Smooth muscle cell (in vitro differentiated cells): ENCODE measurements at regions not wholly inside any gene's neighbourhood (a gene's known extent, or its start where the extent isn't known, plus 50 kb on each side); places are given as distances from the start of the nearest gene placed in this dataset.

Experiments
- DNase-seq: peaks from one replicate; lab custom pipeline; 2025; ENCODE audit not compliant: unreplicated experiment; lab: John Stamatoyannopoulos, UW
- H2AFZ ChIP-seq: fragments of 200-600 bp; sonication (generic); 2 replicates; pipeline ENCODE4 v1.6.0; 2016; ENCODE audit warnings: antibody characterized with exemption, low read depth, mild to moderate bottlenecking
- H3F3A ChIP-seq: fragments of 200-600 bp; sonication (generic); 2 replicates; pipeline ENCODE4 v1.6.0; 2017; ENCODE audit warnings: antibody characterized with exemption, low read depth
- H3K27ac ChIP-seq: fragments of 200-600 bp; sonication (generic); 2 replicates; pipeline ENCODE4 v1.5.1; 2016; ENCODE audit warnings: low read depth, mild to moderate bottlenecking
- H3K27me3 ChIP-seq: fragments of 200-600 bp; sonication (generic); 2 replicates; pipeline ENCODE4 v1.6.1; 2016; ENCODE audit warnings: low read depth, mild to moderate bottlenecking
- H3K36me3 ChIP-seq: fragments of 200-600 bp; sonication (generic); 2 replicates; pipeline ENCODE4 v1.5.1; 2016; ENCODE audit warnings: low read depth
- H3K4me1 ChIP-seq: fragments of 200-600 bp; sonication (generic); 2 replicates; pipeline ENCODE4 v1.5.1; 2016; ENCODE audit warnings: low read depth
- H3K4me2 ChIP-seq: fragments of 200-600 bp; sonication (generic); 2 replicates; pipeline ENCODE4 v1.6.0; 2016; ENCODE audit warnings: mild to moderate bottlenecking
- H3K4me3 ChIP-seq: fragments of 200-600 bp; sonication (generic); 2 replicates; pipeline ENCODE4 v1.5.1; 2016; ENCODE audit warnings: mild to moderate bottlenecking
- H3K79me2 ChIP-seq: fragments of 200-600 bp; sonication (generic); 2 replicates; pipeline ENCODE4 v1.6.0; 2016; ENCODE audit warnings: low read depth, mild to moderate bottlenecking
- H3K9ac ChIP-seq: fragments of 200-600 bp; sonication (generic); 2 replicates; pipeline ENCODE4 v1.6.0; 2016; ENCODE audit warnings: low read depth
- H3K9me3 ChIP-seq: fragments of 200-600 bp; sonication (generic); replicated peaks from 2 replicates; pipeline ENCODE4 v1.5.1; 2016; ENCODE audit warnings: low read depth
- H4K20me1 ChIP-seq: fragments of 200-600 bp; sonication (generic); 2 replicates; pipeline ENCODE4 v1.6.0; 2016; ENCODE audit warnings: low read depth
- CTCF ChIP-seq: fragments of 200-600 bp; sonication (generic); IDR thresholded peaks from 2 replicates; pipeline ENCODE4 v1.5.1; 2017; ENCODE audit warnings: borderline replicate concordance, mild to moderate bottlenecking, antibody characterized with exemption; ENCODE audit not compliant: insufficient read depth, poor library complexity, severe bottlenecking
- WGBS: methylation state at CpG from one replicate; pipeline ENCODE4 v1.1.7; 2016; ENCODE audit warnings: low lambda C conversion rate; 5-methylcytosine and 5-hydroxymethylcytosine counted together

- no peak overlapping the region for H3K27ac ChIP-seq
- 78% methylated on average over 1 of the region's 1 CpG for WGBS
- no peak for TF ChIP-seq CTCF
- no peaks in the 10 kb centered on the region for H3K79me2 ChIP-seq
- H3K9ac ChIP-seq, result no peak overlapping the region
- no peaks in the 10 kb centered on the region for H3K9me3 ChIP-seq
- no peak overlapping the region for H2AFZ ChIP-seq
- no peak overlapping the region for H3K4me2 ChIP-seq
- no peak for DNase-seq
- H3K4me3 ChIP-seq, result no peak overlapping the region
- H4K20me1 ChIP-seq, result no peaks in the 10 kb centered on the region
- no peaks in the 10 kb centered on the region for H3K27me3 ChIP-seq
- H3K36me3 ChIP-seq, result no peaks in the 10 kb centered on the region
- H3K4me1 ChIP-seq, result no peaks in the 10 kb centered on the region
- no peaks in the 10 kb centered on the region for H3F3A ChIP-seq
Observed at GRCh38 chr15:87653646-87654045, 602.9 kb downstream of the NTRK3 start.

- Histone ChIP-seq H4K20me1 (no peaks in the 10 kb centered on the region), H3K27me3 (no peaks in the 10 kb centered on the region), H3K4me3 (no peak overlapping the region), H3K9ac (no peak overlapping the region), H3K4me2 (no peak overlapping the region), H3K4me1 (no peaks in the 10 kb centered on the region), H2AFZ (no peak overlapping the region), H3K79me2 (no peaks in the 10 kb centered on the region), H3F3A (no peaks in the 10 kb centered on the region), H3K9me3 (no peaks in the 10 kb centered on the region), H3K36me3 (no peaks in the 10 kb centered on the region), H3K27ac (no peak overlapping the region)
- no peak for TF ChIP-seq CTCF
- WGBS, result 96% methylated on average over 4 of the region's 4 CpGs
- DNase-seq, result no peak
Observed at GRCh38 chr15:87649175-87649574, 607.4 kb downstream of the NTRK3 start.

- no peaks in the 10 kb centered on the region for H3K36me3 ChIP-seq
Observed at GRCh38 chr15:87648278-87648677, 608.3 kb downstream of the NTRK3 start.

More at GRCh38 chr15:87648278-87648677, 608.3 kb downstream of the NTRK3 start:
- Histone ChIP-seq H3K27ac (no peak overlapping the region), H3K9me3 (no peaks in the 10 kb centered on the region), H3F3A (no peaks in the 10 kb centered on the region), H2AFZ (no peak overlapping the region), H4K20me1 (no peaks in the 10 kb centered on the region), H3K9ac (no peak overlapping the region), H3K4me2 (no peak overlapping the region), H3K4me1 (no peaks in the 10 kb centered on the region), H3K79me2 (no peaks in the 10 kb centered on the region), H3K4me3 (no peak overlapping the region), H3K27me3 (no peaks in the 10 kb centered on the region)
- DNase-seq, result no peak
- no peak for TF ChIP-seq CTCF
- WGBS, result 61% methylated on average over 5 of the region's 5 CpGs
